ENCODE measurements at regions not wholly inside any gene's neighbourhood (a gene's known extent, or its start where the extent isn't known, plus 50 kb on each side); places are given as distances from the start of the nearest gene placed in this dataset.

GRCh38 chr4:144862210-144862609 lies 216.3 kb downstream of the HHIP start:
- TF ChIP-seq, protein P1, sequence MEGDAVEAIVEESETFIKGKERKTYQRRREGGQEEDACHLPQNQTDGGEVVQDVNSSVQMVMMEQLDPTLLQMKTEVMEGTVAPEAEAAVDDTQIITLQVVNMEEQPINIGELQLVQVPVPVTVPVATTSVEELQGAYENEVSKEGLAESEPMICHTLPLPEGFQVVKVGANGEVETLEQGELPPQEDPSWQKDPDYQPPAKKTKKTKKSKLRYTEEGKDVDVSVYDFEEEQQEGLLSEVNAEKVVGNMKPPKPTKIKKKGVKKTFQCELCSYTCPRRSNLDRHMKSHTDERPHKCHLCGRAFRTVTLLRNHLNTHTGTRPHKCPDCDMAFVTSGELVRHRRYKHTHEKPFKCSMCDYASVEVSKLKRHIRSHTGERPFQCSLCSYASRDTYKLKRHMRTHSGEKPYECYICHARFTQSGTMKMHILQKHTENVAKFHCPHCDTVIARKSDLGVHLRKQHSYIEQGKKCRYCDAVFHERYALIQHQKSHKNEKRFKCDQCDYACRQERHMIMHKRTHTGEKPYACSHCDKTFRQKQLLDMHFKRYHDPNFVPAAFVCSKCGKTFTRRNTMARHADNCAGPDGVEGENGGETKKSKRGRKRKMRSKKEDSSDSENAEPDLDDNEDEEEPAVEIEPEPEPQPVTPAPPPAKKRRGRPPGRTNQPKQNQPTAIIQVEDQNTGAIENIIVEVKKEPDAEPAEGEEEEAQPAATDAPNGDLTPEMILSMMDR (IDR thresholded peaks at IDR 0.05; ENCODE audit: insufficient read depth, low read depth, low read length), result no peak
- no peak for TF ChIP-seq EZH2 (IDR thresholded peaks at IDR 0.05; ENCODE audit: insufficient read depth, low read length)

Data from astrocyte (in vitro differentiated cells and primary cell).